ENCODE measurements at regions not wholly inside any gene's neighbourhood (a gene's known extent, or its start where the extent isn't known, plus 50 kb on each side); places are given as distances from the start of the nearest gene placed in this dataset.

GRCh38 chr3:168872826-168873225 lies 777.1 kb upstream of the GOLIM4 start:
- POLR2A ChIA-PET, result no interaction called here
- DNase-seq (ENCODE audit: low read depth, low spot score), result no peak
- TF ChIP-seq CTCF (IDR thresholded peaks at IDR 0.05; ENCODE audit: insufficient read depth, low read length, missing control alignments), result no peak
- CTCF ChIA-PET, result no interaction called here
- no peak overlapping the region for H3K4me3 ChIP-seq (ENCODE audit: low read depth, low read length)

GRCh38 chr3:168870892-168871291 lies 775.2 kb upstream of the GOLIM4 start:
- ChIA-PET CTCF (interaction anchor here (1.2 to 2.1 kb wide), 2 partner anchors 8 to 798 kb away, joined by 3 to 7 read pairs; no protein-coding TSS in a partner anchor), POLR2A (no interaction called here)
- no peak for TF ChIP-seq CTCF (IDR thresholded peaks at IDR 0.05; ENCODE audit: insufficient read depth, low read length, missing control alignments)
- no peak for DNase-seq (ENCODE audit: low read depth, low spot score)
- no peak overlapping the region for H3K4me3 ChIP-seq (ENCODE audit: low read depth, low read length)

- no peak overlapping the region for H3K4me3 ChIP-seq (ENCODE audit: low read depth, low read length)
- no peak for DNase-seq (ENCODE audit: low read depth, low spot score)
- POLR2A ChIA-PET, result no interaction called here
- TF ChIP-seq CTCF (IDR thresholded peaks at IDR 0.05; ENCODE audit: insufficient read depth, low read length, missing control alignments), result peak; percentile 49
- CTCF ChIA-PET, result interaction anchor here (0.7 to 2.2 kb wide), 21 partner anchors 9 to 880 kb away, joined by 3 to 14 read pairs (median 3); no protein-coding TSS in a partner anchor
Observed at GRCh38 chr3:168865022-168865551, 769.4 kb upstream of the GOLIM4 start.

- H3K4me3 ChIP-seq (ENCODE audit: low read depth, low read length), result no peak overlapping the region
- no peak for TF ChIP-seq CTCF (IDR thresholded peaks at IDR 0.05; ENCODE audit: insufficient read depth, low read length, missing control alignments)
- DNase-seq (ENCODE audit: low read depth, low spot score), result no peak
- ChIA-PET CTCF (interaction anchor here (0.7 to 2.2 kb wide), 22 partner anchors 8 to 880 kb away, joined by 3 to 14 read pairs (median 4); no protein-coding TSS in a partner anchor), POLR2A (interaction anchor here (0.5 kb wide), 1 partner anchor 298 kb away, joined by 3 read pairs; no protein-coding TSS in a partner anchor)
Observed at GRCh38 chr3:168864107-168865021, 768.6 kb upstream of the GOLIM4 start.

- ChIA-PET POLR2A (no interaction called here), CTCF (interaction anchor here (0.9 to 1.9 kb wide), 6 partner anchors 8 to 805 kb away, joined by 3 to 8 read pairs (median 5); no protein-coding TSS in a partner anchor)
- TF ChIP-seq CTCF (IDR thresholded peaks at IDR 0.05; ENCODE audit: insufficient read depth, low read length, missing control alignments), result no peak
- H3K4me3 ChIP-seq (ENCODE audit: low read depth, low read length), result no peak overlapping the region
- no peak for DNase-seq (ENCODE audit: low read depth, low spot score)
Observed at GRCh38 chr3:168863561-168863960, 767.8 kb upstream of the GOLIM4 start.

- DNase-seq (ENCODE audit: low read depth, low spot score), result no peak
- H3K4me3 ChIP-seq (ENCODE audit: low read depth, low read length), result no peak overlapping the region
- ChIA-PET CTCF (interaction anchor here (0.6 to 1.9 kb wide), 6 partner anchors 9 to 808 kb away, joined by 3 to 8 read pairs (median 4); no protein-coding TSS in a partner anchor), POLR2A (no interaction called here)
- no peak for TF ChIP-seq CTCF (IDR thresholded peaks at IDR 0.05; ENCODE audit: insufficient read depth, low read length, missing control alignments)
Observed at GRCh38 chr3:168862466-168862865, 766.7 kb upstream of the GOLIM4 start.

All from AG04449 (cell line).